Ishikawa (cell line): ENCODE measurements at regions not wholly inside any gene's neighbourhood (a gene's known extent, or its start where the extent isn't known, plus 50 kb on each side); places are given as distances from the start of the nearest gene placed in this dataset.

Source experiments
- CEBPB ChIP-seq: IDR thresholded peaks from 2 replicates; pipeline ENCODE4 v1.6.1; 2012
- CREB1 ChIP-seq: IDR thresholded peaks from 2 replicates; pipeline ENCODE4 v1.6.1; 2012; ENCODE audit warnings: low read depth
- EP300 ChIP-seq: IDR thresholded peaks from 2 replicates; pipeline ENCODE4 v1.6.1; 2012; ENCODE audit warnings: borderline replicate concordance
- FOXM1 ChIP-seq: IDR thresholded peaks from 2 replicates; pipeline ENCODE4 v1.6.1; 2012; ENCODE audit warnings: low read depth, borderline replicate concordance
- MAX ChIP-seq: IDR thresholded peaks from 2 replicates; pipeline ENCODE4 v1.6.1; 2012
- NFIC ChIP-seq: IDR thresholded peaks from 2 replicates; pipeline ENCODE4 v1.6.1; 2012
- REST ChIP-seq: IDR thresholded peaks from 2 replicates; pipeline ENCODE4 v1.6.1; 2012; ENCODE audit warnings: low read depth, mild to moderate bottlenecking
- TCF12 ChIP-seq: IDR thresholded peaks from 2 replicates; pipeline ENCODE4 v1.6.1; 2012; ENCODE audit warnings: low read depth
- TEAD4 ChIP-seq: IDR thresholded peaks from 2 replicates; pipeline ENCODE4 v1.6.1; 2012
- USF1 ChIP-seq: IDR thresholded peaks from 2 replicates; pipeline ENCODE4 v1.6.1; 2012
- YY1 ChIP-seq: IDR thresholded peaks from 2 replicates; pipeline ENCODE4 v1.6.1; 2012; ENCODE audit warnings: low read depth
- ZBTB7A ChIP-seq: IDR thresholded peaks from 2 replicates; pipeline ENCODE4 v1.6.1; 2012; ENCODE audit warnings: low read depth

DNA sequence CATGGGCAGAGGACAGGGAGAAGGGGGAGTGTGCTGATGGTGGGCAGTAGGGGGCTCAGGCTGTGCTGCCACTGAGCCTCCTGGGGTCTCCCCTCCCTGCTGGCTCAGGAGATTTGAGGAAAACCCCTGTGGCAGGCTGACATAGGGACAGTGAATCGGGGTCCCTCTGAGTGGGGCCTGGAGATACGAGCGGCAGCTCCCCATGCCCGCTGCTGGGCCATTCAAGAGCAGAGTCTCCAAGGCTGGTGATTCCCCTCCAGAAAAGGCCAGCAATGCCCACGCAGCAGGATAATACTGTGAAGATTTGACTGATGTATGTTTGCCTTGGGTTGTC is 288.7 kb upstream of the SFSWAP start:
- no peak for TF ChIP-seq EP300
- TF ChIP-seq FOXM1, result no peak
- TF ChIP-seq ZBTB7A, result no peak
- TF ChIP-seq MAX, result no peak
- no peak for TF ChIP-seq YY1
- TF ChIP-seq TEAD4, result no peak
- TF ChIP-seq NFIC, result no peak
- no peak for TF ChIP-seq REST
- no peak for TF ChIP-seq TCF12
- no peak for TF ChIP-seq CEBPB
- TF ChIP-seq USF1, result no peak
- no peak for TF ChIP-seq CREB1
